K562 (cell line): ENCODE measurements at regions not wholly inside any gene's neighbourhood (a gene's known extent, or its start where the extent isn't known, plus 50 kb on each side); places are given as distances from the start of the nearest gene placed in this dataset.

Experiments used
- ATAC-seq: fragments of 200-7000 bp; cut with Tn5 transposase; 3 replicates; pipeline ENCODE4 v1.9.1; 2020; ENCODE audit warnings: moderate library complexity
- BruUV-seq: library from RNA; stranded (reverse); fragments of 400-500 nt; replicated peaks from 2 replicates; lab custom pipeline; 2021; lab: Mats Ljungman, UMichigan
- CTCF ChIA-PET: fragments of 300-600 bp; formaldehyde crosslinking; extraction: SDS; loops from one replicate; lab custom pipeline; 2021; ENCODE audit warnings: low intra/inter-chr PET ratio; lab: Yijun Ruan, JAX
- POLR2A ChIA-PET: fragments of 300-600, 350-650 bp; sonication (Branson Sonifier 250); formaldehyde crosslinking; extraction: SDS; loops from one replicate; lab custom pipeline; 2021; ENCODE audit warnings: antibody characterized with exemption, inconsistent platforms; lab: Yijun Ruan, JAX
- DNase-seq, 4 experiments: peaks; one replicate each; pipeline versions ENCODE4 v3.0.0 to v3.0.0-alpha.2; 2011 to 2018; ENCODE audit warnings: low spot score in 3 of 4, mixed read lengths in 3 of 4; ENCODE audit errors: extremely low read depth in 1 of 4
- FAIRE-seq: peaks from 2 replicates; lab custom pipeline; 2011; peaks lifted over from hg19 to GRCh38; lab: Jason Lieb, UNC
- H2AFZ ChIP-seq: 2 replicates; pipeline ENCODE4 v1.6.0; 2011; ENCODE audit warnings: low read depth, low read length, control low read depth, inconsistent platforms
- H3K27ac ChIP-seq: fragments of 200-600 bp; 3 replicates; pipeline ENCODE4 v1.8.0; 2011; ENCODE audit warnings: low read depth, mild to moderate bottlenecking, control low read depth, inconsistent platforms, low read length, moderate library complexity, mixed read lengths; ENCODE audit errors: extremely low read depth
- H3K27me3 ChIP-seq, 2 experiments: fragments of 300-600 bp in 1 of 2; 2 replicates in 1 of 2; 3 replicates in 1 of 2; pipeline versions ENCODE4 v1.6.0 to v1.8.0; 2011; ENCODE audit warnings: inconsistent platforms in 2 of 2, low read length in 2 of 2, mild to moderate bottlenecking in 1 of 2, mixed read lengths in 1 of 2, moderate library complexity in 1 of 2; ENCODE audit not compliant: control insufficient read depth in 2 of 2, insufficient read depth in 2 of 2
- H3K36me3 ChIP-seq: fragments of 300-600 bp; 3 replicates; pipeline ENCODE4 v1.8.0; 2011; ENCODE audit warnings: mild to moderate bottlenecking, low read length, inconsistent platforms; ENCODE audit not compliant: control insufficient read depth, insufficient read depth
- H3K4me1 ChIP-seq, 2 experiments: fragments of 200-600 bp in 1 of 2; replicated peaks in 1 of 2; 2 replicates in 1 of 2; 3 replicates in 1 of 2; pipeline versions ENCODE4 v1.5.1 to v1.8.0; 2011; ENCODE audit warnings: inconsistent platforms in 2 of 2, low read length in 2 of 2, mild to moderate bottlenecking in 1 of 2, mixed read lengths in 1 of 2, moderate library complexity in 1 of 2; ENCODE audit not compliant: control insufficient read depth in 2 of 2, insufficient read depth in 2 of 2
- H3K4me2 ChIP-seq: 2 replicates; pipeline ENCODE4 v1.6.1; 2011; ENCODE audit warnings: low read length, control low read depth, inconsistent platforms, mixed read lengths; ENCODE audit not compliant: insufficient read depth
- H3K4me3 ChIP-seq: fragments of 200-600 bp; sonication (generic), shearing (Covaris generic); 2 replicates; pipeline ENCODE4 v1.5.1; 2016; ENCODE audit warnings: control low read depth, inconsistent platforms
- H3K79me2 ChIP-seq: fragments of 200-600 bp; 3 replicates; pipeline ENCODE4 v1.8.0; 2011; ENCODE audit warnings: low read length, inconsistent platforms; ENCODE audit not compliant: control insufficient read depth, insufficient read depth
- H3K9ac ChIP-seq, 2 experiments: 2 replicates each; pipeline versions ENCODE4 v1.6.0 to v1.6.1; 2011; ENCODE audit warnings: low read depth in 2 of 2, low read length in 2 of 2, control low read depth in 1 of 2, inconsistent platforms in 1 of 2, mild to moderate bottlenecking in 1 of 2, mixed read lengths in 1 of 2; ENCODE audit not compliant: insufficient read depth in 1 of 2
- H3K9me1 ChIP-seq: one replicate; pipeline ENCODE4 v1.6.0; 2011; ENCODE audit warnings: inconsistent platforms, mild to moderate bottlenecking, low read length, moderate library complexity; ENCODE audit not compliant: control insufficient read depth, insufficient read depth
- H3K9me3 ChIP-seq: replicated peaks from 2 replicates; pipeline ENCODE4 v1.5.1; 2011; ENCODE audit warnings: low read depth, low read length, inconsistent platforms; ENCODE audit not compliant: control insufficient read depth, insufficient read depth
- H4K20me1 ChIP-seq: replicated peaks from 2 replicates; pipeline ENCODE4 v1.6.1; 2011; ENCODE audit warnings: low read length, inconsistent platforms, mixed read lengths; ENCODE audit not compliant: control insufficient read depth, insufficient read depth
- FOXK2 ChIP-seq, 2 experiments: fragments of 450-650 bp; IDR thresholded peaks in 1 of 2; conservative IDR thresholded peaks in 1 of 2; 2 replicates each; pipeline ENCODE4 v1.6.1; 2016; ENCODE audit warnings: low read depth in 2 of 2, mild to moderate bottlenecking in 1 of 2
- GABPB1 ChIP-seq: sonication (generic); formaldehyde crosslinking; IDR thresholded peaks from 2 replicates; pipeline ENCODE4 v1.8.0; 2022; ENCODE audit warnings: mild to moderate bottlenecking, missing genetic modification reagents
- GTF2E2 ChIP-seq: fragments of 200-800 bp; sonication (Bioruptor generic); IDR thresholded peaks from 2 replicates; pipeline ENCODE4 v1.6.1; 2016; ENCODE audit warnings: missing genetic modification characterization, missing compliant biosample characterization
- HDAC2 ChIP-seq: fragments of 450-650 bp; IDR thresholded peaks from 2 replicates; pipeline ENCODE4 v1.6.1; 2016; ENCODE audit warnings: mild to moderate bottlenecking
- HNRNPL ChIP-seq: fragments of 200-400 bp; formaldehyde crosslinking; IDR thresholded peaks from 2 replicates; pipeline ENCODE4 v1.6.1; 2017; ENCODE audit warnings: low read depth, mild to moderate bottlenecking, low read length
- MAZ ChIP-seq, 2 experiments: fragments of 450-650 bp in 1 of 2; sonication (generic) in 1 of 2; formaldehyde crosslinking; IDR thresholded peaks in 1 of 2; conservative IDR thresholded peaks in 1 of 2; 2 replicates each; pipeline versions ENCODE4 v1.4.0 to v1.5.0; 2020; ENCODE audit warnings: mild to moderate bottlenecking in 1 of 2, missing genetic modification reagents in 1 of 2
- NR2C1 ChIP-seq, 2 experiments: fragments of 450-650 bp; IDR thresholded peaks; 2 replicates each; pipeline ENCODE4 v1.6.1; 2017; ENCODE audit warnings: mild to moderate bottlenecking in 2 of 2, antibody characterized with exemption in 1 of 2, inconsistent platforms in 1 of 2, missing compliant biosample characterization in 1 of 2, missing genetic modification characterization in 1 of 2
- PRMT5 ChIP-seq: sonication (generic); formaldehyde crosslinking; IDR thresholded peaks from 2 replicates; pipeline ENCODE4 v1.5.0; 2020; ENCODE audit warnings: missing genetic modification reagents
- RB1 ChIP-seq: fragments of 450-650 bp; IDR thresholded peaks from 2 replicates; pipeline ENCODE4 v1.6.1; 2017; ENCODE audit warnings: low read depth, mild to moderate bottlenecking
- RERE ChIP-seq: sonication (generic); formaldehyde crosslinking; IDR thresholded peaks from 2 replicates; pipeline ENCODE4 v1.8.0; 2023; ENCODE audit warnings: missing genetic modification reagents, mild to moderate bottlenecking, borderline replicate concordance
- SNIP1 ChIP-seq: fragments of 450-650 bp; IDR thresholded peaks from 2 replicates; pipeline ENCODE4 v1.7.1; 2017; ENCODE audit warnings: low read depth, mild to moderate bottlenecking
- TBL1XR1 ChIP-seq, 2 experiments: IDR thresholded peaks; 2 replicates each; pipeline ENCODE4 v1.6.1; 2012; ENCODE audit warnings: improper control_type of control experiment in 2 of 2, low read length in 2 of 2, mild to moderate bottlenecking in 1 of 2
- TBP ChIP-seq: optimal IDR thresholded peaks from 2 replicates; pipeline ENCODE3; 2011; ENCODE audit warnings: low read depth, low read length, improper control_type of control experiment
- TCFL5 ChIP-seq: fragments of 250-450 bp; sonication (Bioruptor Pico); conservative IDR thresholded peaks from 2 replicates; pipeline ENCODE4 v1.6.1; 2021; ENCODE audit warnings: mild to moderate bottlenecking, moderate library complexity, matching md5 sums
- TEAD4 ChIP-seq, 2 experiments: sonication (generic) in 1 of 2; formaldehyde crosslinking in 1 of 2; IDR thresholded peaks; 2 replicates each; pipeline versions ENCODE4 v1.6.1 to v1.8.0; 2012 to 2022; ENCODE audit warnings: borderline replicate concordance in 1 of 2, inconsistent platforms in 1 of 2, low read length in 1 of 2, mild to moderate bottlenecking in 1 of 2, missing genetic modification reagents in 1 of 2
- ZBED1 ChIP-seq: IDR thresholded peaks from 2 replicates; pipeline ENCODE4 v1.6.1; 2014
- ZFP36 ChIP-seq: fragments of 150-350 bp; IDR thresholded peaks from 2 replicates; pipeline ENCODE4 v1.6.1; 2018; ENCODE audit warnings: low read length, low read depth; ENCODE audit not compliant: partially characterized antibody
- ZKSCAN8 ChIP-seq: fragments of 200-800 bp; sonication (Bioruptor generic); IDR thresholded peaks from 2 replicates; pipeline ENCODE4 v1.6.1; 2016; ENCODE audit warnings: missing genetic modification characterization, missing compliant biosample characterization
- ZNF778 ChIP-seq: fragments of 450-650 bp; formaldehyde crosslinking; IDR thresholded peaks from 2 replicates; pipeline ENCODE4 v1.4.0; 2020; ENCODE audit warnings: mild to moderate bottlenecking, moderate library complexity
- ZNF830 ChIP-seq: fragments of 250-450 bp; sonication (Bioruptor Pico); IDR thresholded peaks from 2 replicates; pipeline ENCODE4 v1.5.0; 2021; ENCODE audit warnings: mild to moderate bottlenecking
- WGBS: fragments of 100-300 bp; shearing (Covaris generic); methylation state at CpG from one replicate; pipeline ENCODE4 v1.1.6; 2016; ENCODE audit warnings: low coverage, mixed read lengths; ENCODE audit not compliant: insufficient coverage; ENCODE audit errors: missing lambda C conversion rate; 5-methylcytosine and 5-hydroxymethylcytosine counted together
- in situ Hi-C: fragments of 300-500 bp; cut with MboI; formaldehyde crosslinking; loops from 4 replicates; pipeline ENCODE4 v1.15.0; 2018; ENCODE audit warnings: inconsistent platforms, mixed read lengths
- intact Hi-C: fragments of 100-400 bp; cut with micrococcal nuclease; formaldehyde crosslinking; loops from 2 replicates; pipeline ENCODE4 v1.14.2; 2022

DNA sequence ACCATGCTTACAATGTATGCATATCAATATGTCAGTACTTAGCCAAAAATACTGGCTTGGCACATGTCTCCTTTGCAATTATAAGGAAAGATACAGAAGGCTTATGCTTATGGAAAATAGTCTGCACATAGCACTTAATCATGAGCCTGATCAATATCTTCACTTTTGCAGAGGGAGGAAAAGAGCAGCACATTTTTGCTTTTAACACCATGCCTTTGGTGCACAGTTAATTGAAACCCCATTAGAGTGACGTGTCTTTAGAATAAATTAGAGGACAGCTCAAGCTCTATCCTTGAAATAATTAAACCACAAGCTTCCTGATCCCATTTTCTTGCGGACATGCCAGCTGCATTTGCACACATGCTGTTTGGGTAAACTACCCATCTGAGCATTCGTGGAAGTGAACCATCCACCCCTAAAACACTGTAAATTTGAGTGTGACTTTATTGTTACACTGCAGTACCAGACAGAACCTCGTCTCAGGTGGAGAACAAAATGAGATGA lies 839.9 kb upstream of the MGAT4C start:
- TF ChIP-seq HNRNPL (no peak), PRMT5 (CRISPR knock-in tag) (no peak), GABPB1 (CRISPR knock-in tag) (no peak), ZBED1 (no peak), ZFP36 (no peak), ZKSCAN8 (CRISPR knock-in tag) (no peak), NR2C1 (IDR thresholded peaks at IDR 0.05) (no peak), NR2C1 (tag; IDR thresholded peaks at IDR 0.05) (no peak), HDAC2 (no peak), TEAD4 (IDR thresholded peaks at IDR 0.05; ENCODE audit: low read length) (no peak), TEAD4 (CRISPR knock-in tag; IDR thresholded peaks at IDR 0.05; ENCODE audit: borderline replicate concordance) (no peak), RB1 (no peak), FOXK2 (conservative IDR thresholded peaks at IDR 0.05 in 1 of 2, IDR thresholded peaks at IDR 0.05 in 1 of 2; ENCODE audit: low read depth in 2 of 2) (no peak), TBL1XR1 (IDR thresholded peaks at IDR 0.05; ENCODE audit: low read length in 2 of 2) (no peak), SNIP1 (no peak), ZNF830 (CRISPR knock-in tag) (no peak), TCFL5 (CRISPR knock-in tag) (no peak), TBP (no peak), RERE (CRISPR knock-in tag) (no peak), ZNF778 (no peak), GTF2E2 (tag) (no peak), MAZ (CRISPR knock-in tag; conservative IDR thresholded peaks at IDR 0.05 in 1 of 2, IDR thresholded peaks at IDR 0.05 in 1 of 2) (no peak)
- no peak overlapping the region for H3K4me3 ChIP-seq
- POLR2A ChIA-PET, result no interaction called here

More for the DNA sequence above, 839.9 kb upstream of the MGAT4C start:
- CTCF ChIA-PET, result no interaction called here
- Histone ChIP-seq H3K9me1 (no peaks in the 10 kb centered on the region), H3K9ac (no peak overlapping the region), H3K79me2 (no peaks in the 10 kb centered on the region), H4K20me1 (no peaks in the 10 kb centered on the region), H3K27ac (no peak overlapping the region), H3K9me3 (no peaks in the 10 kb centered on the region), H3K27me3 (no peaks in the 10 kb centered on the region), H3K4me2 (no peak overlapping the region), H2AFZ (no peak overlapping the region), H3K36me3 (no peaks in the 10 kb centered on the region), H3K4me1 (no peaks in the 10 kb centered on the region)
- FAIRE-seq, result no peak
- no TSS peak for BruUV-seq
- in situ Hi-C loops, result no loop called here
- intact Hi-C loops, result no loop called here
- ATAC-seq, result no peak
- 2% methylated on average over 4 of the region's 4 CpGs for WGBS
- DNase-seq, result no peak
